AG08395 (cell line): ENCODE measurements at regions not wholly inside any gene's neighbourhood (a gene's known extent, or its start where the extent isn't known, plus 50 kb on each side); places are given as distances from the start of the nearest gene placed in this dataset.

ENCODE experiments used
- DNase-seq: peaks from one replicate; pipeline ENCODE4 v3.0.0; 2012; ENCODE audit warnings: mixed read lengths, low spot score

DNA sequence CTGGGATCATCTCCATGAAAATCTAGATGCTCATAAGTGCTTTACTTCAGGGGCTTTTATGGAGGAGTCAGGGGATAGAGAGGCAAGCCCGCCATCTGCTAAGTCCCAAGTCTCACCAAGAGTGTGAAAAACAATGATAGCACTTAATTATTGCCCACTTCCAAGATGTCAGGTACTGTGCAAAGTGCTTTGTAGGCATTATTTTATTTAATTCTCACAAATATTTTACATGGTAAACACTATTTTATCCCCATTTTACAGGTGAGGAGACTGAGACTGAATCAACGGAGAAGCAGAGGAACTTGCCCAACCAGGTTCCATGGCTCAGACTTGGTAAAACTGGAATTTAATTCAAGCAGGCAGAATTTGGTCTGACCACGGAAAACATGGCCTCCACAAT is 147.5 kb downstream of the ACKR3 start:
- no peak for DNase-seq

DNA sequence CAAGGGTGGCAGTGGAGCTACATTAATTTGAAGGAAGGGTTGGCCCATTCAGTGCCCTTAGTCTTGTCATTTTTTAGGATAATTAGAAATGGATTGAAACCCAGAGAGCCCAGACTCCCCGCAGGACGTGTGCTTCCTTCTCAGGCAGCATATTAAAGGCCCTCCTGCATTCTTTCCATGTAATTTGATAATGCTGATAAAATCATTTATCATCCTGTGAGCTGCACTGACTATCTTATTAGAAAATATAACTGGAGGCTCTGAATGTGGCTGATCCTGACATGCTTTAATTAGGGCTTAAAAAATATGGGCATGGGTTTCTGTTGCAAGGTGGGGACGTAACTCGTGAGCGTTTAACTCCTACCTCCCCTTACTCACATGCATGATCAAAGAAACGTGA is 148.1 kb downstream of the ACKR3 start:
- no peak for DNase-seq

DNA sequence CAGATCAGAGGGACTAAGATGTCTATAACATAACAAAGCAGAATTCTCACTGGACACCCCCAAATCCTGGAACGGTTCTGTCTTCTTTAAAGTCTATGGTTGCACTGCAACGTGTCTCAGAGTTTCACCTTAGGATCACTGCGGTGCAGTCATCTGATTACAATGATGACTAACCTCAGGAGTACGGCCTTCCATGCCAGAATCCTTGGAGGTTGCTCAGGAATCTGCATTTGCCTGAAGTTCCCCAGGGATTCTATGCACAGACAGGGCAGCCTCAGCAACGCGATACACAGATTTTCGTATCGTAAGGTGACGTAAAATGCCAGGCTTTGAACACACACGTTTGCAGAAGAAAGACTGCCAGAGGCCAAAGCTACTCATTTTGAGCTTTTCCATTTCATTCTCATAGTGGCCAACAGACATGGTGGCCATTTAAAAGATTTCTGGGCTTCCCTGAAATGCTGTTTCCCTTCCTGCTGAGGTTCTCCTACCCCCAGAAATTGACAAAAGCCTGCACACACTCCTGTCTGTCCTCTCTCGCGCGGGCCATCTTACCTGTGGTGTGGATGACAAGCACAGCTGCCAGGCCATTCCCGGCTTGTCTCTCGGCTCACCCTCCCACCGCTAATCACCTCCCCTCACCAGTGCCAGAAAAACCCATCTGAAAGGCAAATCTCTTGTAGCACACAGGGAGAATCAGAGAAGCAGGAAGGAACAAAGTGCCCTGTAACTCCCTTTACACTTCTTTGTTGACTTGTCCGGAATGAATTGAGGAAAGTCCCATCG is 148.8 kb downstream of the ACKR3 start:
- DNase-seq, result no peak

DNA sequence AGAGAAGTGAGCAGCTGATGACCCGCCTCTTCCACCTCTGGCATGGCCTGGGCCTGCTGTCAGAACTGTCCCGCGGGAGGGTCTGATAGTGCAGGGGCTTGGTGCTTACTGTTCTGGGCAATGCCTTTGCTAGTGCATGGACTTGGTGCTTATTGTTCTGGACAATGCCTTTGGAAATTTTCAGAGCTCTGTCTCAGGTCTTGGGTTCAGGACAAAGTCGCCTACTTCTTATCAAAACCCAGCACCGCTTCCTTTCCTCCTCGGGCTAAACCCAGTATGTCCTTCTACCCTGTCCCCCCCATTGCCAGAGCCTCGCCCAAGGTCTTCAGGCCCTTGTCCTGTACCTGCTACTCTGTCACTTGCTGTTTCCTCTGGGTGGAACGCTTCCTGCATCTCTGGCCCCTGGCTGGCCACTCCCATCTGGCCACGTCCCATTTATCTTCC is 149.6 kb downstream of the ACKR3 start:
- no peak for DNase-seq

DNA sequence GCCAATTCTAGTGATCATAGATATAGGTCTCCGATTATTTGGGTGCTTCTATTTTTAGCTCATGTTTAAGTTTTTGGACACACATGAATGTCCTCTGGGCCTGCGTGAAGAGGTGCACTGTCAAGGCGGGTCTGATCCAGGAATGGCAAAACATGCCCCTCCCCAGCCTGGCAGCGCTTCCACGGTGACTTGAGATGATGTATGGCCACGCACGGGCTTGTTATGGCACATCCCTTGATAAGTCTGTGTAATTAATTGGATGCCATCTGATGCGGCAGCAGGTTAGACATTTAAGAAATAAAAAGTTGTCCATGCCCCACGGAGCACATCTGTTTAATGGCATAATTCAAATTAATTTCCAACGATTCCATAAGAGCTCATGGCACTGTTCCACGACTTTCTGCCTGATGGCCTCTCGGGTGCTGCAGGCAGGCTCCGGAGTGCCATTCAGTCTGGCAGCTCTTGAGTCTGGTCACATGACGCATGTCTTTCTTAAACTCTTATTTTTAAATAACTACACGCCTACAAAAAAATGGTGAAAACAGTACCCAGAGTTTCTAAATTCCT is 151.4 kb downstream of the ACKR3 start:
- no peak for DNase-seq

DNA sequence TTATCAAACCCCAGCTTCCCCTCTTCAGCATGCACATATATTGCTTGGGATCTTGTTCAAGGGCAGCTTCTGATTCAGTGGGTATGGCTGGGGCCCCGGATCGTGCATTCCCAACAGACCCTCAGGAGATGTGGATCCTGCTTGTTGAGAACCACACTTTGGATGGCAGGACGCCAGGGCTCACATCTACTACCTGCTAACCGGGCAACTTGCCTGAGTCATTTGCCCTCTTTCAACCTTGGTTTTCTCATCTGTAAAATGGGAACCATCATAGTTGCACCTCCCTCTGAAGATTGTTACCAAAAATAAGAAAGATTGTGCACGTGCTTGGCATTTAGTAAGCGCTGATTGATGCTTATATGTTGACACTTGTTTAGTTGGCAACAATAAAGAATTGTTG is 154.6 kb downstream of the ACKR3 start:
- no peak for DNase-seq

DNA sequence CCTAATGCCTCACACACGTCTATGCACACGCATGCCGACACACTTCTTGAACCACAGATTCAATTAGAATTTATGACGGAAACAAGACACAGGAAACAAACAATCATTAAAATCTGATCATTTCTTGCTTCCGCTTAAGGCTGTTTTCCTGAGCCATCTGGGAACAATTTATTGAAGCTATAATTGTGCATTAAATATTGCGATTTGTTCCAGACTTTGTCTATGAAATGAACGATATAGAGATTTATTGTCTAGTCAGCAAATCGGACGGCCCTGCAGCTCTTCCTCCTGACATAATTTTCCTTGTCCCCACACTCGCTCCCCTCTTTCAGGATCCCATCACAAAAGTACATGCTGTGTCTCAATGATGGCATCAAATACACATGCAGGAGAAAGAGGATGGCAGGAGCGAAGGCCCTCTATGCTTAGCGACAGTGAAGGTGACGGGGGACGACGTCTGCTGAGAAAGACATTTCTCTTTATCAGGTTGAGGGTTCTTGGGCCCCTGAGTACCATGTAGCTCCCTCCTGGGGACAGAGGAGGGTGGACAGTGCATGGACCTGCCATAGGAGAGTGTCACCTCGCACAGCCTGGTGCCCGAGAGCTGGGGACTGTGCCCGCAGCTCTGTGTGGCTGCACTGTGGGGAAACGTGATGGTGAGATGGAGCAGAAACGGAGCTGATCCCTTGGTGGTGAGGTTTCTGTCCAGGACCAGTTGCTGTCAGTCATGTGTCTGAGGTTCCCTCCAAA is 157.3 kb downstream of the ACKR3 start:
- DNase-seq, result no peak

DNA sequence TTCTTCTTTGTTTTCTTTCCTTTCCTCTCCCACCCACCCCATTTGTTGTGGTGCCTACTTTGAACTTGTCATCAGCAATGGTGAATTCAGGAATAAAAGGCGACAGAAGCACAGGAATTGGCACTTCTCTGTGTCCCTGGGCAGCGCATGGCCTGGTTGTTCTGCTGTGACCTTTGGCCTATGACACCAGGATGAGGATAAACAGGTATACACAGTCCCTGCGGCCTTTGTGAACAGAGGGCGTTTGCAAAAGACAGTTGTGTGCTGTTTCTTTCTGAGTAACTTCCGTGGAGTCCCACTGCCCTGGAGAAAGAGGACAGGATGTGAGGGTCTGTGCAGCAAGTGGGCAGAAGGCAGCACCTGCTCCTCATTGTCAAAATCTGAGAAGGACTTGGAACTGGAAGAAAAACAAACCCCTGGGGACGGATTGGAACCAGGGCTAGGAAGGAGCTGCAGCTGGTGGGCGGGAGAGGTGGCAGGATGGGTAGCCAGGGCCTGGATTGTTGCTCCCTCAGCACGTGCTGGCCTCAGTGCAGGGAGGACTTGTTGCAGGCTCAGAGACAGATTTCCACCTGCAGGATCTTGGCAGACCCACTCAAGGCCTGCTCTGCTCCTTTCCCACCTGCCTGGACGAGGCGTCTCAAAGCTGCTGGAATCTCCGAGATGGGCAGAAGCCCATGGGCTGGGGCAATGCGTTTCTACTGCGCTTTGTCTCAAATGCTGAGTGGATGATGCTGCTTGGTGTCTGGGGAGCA is 159.5 kb downstream of the ACKR3 start:
- DNase-seq, result no peak

DNA sequence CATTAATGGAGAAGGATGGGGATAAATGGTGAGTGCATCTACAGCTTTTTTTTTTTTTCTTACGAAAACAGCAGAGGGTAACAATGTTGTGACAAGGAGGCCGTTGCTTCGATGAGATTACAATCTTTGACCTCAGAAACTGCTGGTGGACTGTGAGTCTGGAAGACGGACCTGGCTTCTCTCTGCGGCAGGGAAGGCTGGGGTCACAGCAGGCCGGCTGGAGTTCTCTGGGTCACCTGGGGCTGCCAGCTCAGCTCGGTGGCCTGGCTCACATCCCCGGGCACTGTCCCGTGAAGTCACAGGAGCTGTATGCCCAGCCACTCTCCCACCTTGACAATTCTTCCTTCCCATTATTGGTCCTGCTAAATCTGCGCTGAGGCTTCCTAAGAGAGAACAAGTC is 160.8 kb downstream of the ACKR3 start:
- DNase-seq, result no peak

DNA sequence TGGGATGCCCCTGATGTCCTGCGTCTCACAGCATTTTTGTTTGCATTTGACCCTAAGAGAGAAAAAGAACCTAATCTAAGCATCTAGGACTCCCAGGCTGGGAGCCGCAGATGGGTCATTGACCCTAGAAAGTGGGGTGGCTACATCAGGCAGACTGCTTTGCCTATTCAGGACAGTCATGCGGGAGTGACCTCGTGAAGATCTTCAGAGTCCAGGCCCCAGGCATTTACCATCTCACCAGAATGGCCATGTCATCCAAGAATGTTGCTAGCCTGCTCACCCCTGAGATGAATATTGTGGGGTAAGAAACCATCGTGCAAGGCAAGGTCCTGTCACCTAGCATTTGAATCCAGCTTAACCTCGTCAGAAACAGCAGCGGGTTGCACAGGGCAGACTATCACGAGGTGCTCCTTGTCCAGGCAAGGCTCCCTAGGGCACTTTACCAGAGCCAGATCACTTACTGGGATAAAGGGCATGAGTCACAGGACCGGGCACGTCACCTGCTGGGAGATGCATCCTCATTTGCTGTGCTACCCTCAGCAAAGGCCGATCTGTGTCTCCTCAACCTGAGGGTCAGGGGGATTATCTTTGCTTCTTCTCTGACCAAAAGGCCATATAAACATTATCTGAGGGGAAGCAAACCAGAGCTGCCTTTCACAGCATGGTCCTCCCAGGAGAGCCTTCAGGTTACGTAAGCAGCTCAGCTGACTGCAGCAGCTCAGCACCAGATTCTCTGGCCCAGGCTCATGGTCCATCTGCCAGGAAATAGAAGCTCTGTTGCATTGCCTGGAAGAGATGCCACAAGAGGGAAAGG is 162.3 kb downstream of the ACKR3 start:
- peak; percentile 67 for DNase-seq

DNA sequence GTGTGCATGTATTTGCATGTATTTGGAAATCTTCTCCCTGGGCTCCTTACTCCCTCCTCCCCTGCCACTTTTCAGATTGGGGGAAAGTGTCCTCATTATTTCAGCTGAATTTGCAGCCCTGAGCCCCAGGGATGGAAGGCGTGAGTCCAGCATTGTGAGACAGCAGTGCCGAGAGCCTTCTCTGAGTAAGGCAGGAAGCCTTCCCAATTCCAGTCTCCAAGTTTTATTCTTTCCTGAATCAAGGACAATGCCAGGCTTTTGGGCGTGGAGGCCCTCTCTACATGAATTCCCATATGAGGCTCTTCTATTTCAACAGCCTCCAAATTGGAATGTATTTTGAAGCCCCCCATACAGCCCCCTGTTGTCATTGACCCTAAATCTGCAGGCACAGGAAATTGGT is 163.5 kb downstream of the ACKR3 start:
- no peak for DNase-seq

DNA sequence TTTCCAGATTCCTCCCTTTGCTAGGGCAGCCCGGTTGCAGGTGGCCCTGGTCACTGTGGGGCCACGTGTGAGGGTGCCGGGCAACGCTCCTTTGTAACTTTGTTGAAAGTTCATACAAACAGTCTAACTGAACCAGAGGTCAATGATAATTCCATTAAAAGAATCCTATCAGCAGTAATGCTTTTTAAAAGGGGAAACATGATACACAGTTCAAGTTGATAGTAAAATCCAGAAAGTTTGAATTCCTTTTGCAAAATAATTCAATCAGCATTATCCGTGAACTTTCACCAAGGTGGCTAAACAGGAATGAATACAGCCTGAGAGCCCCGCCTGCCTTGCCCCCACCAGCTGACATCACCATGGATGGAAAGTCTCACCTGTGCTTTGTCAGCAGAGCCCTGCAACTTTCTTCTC is 166.2 kb downstream of the ACKR3 start:
- DNase-seq, result no peak

DNA sequence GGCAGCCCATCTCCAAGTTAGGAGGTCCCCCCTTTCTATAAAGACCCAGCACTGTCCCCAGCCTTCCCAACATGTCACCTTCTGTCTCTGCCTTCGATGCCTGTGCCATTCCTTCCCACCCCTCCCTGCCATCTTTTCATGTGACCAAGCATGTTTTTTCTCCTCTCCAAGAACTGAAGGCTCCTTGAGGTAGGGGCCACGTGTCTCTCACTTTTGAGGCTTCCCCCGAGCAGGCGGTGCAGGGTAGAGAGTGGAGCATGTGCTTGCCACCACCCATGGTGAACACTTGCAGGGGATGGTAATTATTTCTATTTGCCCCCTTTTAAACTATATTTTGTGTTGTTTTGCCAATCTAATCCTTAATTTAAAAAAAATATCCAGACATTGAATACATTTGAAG is 168.4 kb downstream of the ACKR3 start:
- no peak for DNase-seq

DNA sequence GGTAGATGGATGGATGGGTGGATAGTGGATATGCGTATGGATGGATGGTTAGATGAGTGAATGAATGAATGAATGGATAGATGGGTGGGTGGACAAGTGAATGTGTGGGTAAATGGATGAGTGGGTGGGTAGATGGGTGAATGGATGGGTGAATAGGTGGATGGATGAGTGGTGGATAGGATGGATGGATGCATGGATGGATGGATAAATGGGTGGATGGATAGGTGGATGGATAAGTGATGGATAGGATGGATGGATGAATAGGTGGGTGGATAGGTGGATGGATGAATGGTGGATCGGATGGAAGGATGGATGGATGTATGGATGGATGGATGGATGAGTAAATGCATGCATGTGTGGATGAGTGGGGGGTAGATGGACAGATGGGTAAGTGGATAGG is 169.3 kb downstream of the ACKR3 start:
- DNase-seq, result no peak

DNA sequence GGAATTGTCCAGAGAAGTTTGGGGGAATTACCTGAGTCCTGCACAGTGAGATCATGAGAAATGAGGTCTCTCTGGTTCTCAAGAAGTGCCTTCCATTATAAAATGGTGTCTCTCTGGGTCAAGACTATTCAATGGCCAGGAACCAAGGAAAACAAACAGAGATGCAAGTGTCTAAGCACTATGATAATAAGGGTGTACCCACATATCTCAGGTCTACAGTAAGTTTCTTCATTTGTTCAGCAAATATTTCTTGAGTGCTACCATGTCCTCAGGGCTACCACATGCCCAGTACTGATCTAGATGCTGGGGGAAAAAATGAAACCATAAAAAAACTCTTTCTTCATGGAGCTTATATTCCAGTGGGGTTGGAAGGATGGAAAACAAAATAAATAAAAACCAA is 170.0 kb downstream of the ACKR3 start:
- DNase-seq, result no peak

DNA sequence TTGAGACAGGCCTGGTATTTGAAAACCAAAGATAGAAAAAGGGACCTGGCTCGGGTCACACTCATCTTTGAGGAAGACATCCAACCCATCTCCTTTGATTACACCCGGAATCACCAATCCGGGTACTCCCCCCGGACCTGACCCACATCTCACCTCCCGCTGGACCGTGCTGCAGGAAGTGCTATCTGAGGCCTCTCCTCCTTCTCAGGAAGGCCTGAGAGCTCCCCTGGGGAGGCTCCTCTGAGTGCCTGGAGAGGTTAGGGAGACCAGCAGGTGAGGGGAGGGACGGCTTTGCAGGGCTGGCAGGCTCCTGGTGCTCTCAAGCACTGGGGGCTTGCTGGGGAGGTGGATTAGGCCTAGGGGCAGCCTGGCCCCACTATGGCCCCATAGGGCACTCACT is 170.9 kb downstream of the ACKR3 start:
- no peak for DNase-seq

DNA sequence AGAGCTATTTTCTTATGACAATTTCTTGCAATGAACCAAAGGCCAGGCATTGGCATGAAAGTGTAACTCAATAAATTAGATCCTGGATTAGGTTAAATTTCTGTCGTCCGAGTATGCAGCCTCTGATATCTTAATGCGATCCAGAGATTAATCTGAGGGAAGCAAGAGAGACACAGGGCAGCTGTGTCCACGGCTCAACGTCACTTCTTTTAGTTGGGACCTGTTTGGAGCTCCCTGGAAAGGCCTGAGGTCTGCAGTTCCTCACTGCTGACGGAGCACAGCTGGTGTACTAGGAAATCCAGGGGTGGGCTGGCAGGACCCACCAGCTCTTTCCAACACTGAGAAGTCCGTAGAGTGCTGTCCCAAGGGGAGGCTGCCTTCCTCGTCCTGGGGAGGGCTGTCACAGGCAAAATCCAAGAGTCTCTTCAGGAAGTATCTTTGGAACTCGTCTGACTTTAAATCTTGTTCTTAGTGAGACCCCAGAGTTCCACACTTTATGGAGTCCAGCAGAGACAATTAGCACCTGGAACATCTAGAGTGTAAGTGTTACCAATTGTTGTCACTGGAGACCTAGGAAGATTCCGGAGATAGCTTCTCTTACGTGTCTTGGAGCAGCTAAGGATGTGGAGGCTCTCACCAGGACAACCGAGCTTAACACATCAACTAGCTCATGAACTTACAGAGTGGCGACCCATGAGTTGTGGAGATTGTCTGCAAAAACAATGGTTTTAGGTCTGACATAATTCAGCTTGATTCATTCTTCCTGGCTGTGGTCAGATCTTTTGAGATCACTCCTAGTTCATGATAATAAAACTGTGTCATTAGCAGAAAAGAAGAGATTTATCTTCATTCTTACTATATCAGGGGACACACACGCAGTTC is 173.7 kb downstream of the ACKR3 start:
- DNase-seq, result peak; percentile 88

DNA sequence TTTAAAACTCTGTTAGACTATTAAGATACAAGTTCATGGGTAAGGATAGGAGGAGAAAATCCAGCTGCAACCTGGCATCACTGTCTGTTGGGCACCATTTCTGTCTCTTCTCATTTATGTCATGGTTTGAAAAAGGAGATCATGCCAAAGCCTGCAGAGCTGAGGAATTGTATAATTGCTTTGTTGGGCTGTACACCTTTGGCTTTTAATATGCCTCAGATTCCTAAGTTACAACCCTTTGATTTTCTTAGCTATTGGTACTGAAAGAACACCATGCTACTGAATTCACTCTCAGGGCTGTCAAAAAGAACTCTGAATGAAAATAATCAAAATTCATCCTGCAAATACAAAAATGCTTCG is 174.3 kb downstream of the ACKR3 start:
- DNase-seq, result no peak

DNA sequence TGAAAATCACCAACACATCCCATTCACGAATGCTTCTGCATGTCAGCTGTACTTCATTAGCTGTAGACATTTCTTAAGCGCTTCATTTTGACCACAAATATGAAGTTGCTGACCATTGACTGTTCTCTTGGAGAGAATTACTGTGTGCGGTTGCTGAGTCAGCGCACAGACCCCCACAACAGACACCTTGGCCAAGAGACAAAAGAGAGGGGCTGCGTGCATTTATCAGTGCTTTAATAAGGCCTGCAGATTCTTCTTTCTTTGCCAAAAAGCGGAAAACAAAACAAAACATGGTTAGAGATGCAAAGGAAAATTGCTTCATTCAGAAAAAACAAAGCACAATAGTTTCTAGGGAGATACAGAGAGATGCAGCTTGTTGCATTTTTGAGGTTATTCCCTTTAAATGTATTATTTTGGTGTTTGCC is 174.7 kb downstream of the ACKR3 start:
- peak; percentile 91 for DNase-seq

DNA sequence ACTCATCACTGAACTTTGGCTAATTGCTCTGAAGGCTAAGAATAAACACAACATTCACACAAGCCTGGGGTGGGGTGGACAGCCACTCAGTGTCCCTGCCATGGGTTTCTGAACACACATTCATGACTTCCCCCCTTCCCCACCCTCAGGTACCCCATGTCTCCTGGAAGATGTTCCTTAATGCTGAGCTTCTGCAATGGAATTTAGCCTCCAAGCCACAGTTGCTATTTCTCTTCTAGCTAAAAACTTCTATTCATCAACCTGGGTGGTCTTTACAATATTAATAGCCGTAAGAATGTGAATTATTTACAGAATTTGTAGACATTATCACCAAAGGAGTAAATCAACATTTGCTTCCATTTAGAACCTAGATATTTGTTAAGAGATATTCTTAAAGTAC is 175.1 kb downstream of the ACKR3 start:
- no peak for DNase-seq
